SK-N-SH (cell line): ENCODE measurements at regions not wholly inside any gene's neighbourhood (a gene's known extent, or its start where the extent isn't known, plus 50 kb on each side); places are given as distances from the start of the nearest gene placed in this dataset.

ENCODE experiments used
- CTCF ChIP-seq: fragments of 200-600 bp; sonication (generic); IDR thresholded peaks from 2 replicates; pipeline ENCODE4 v1.6.1; 2017; ENCODE audit warnings: antibody characterized with exemption, mild to moderate bottlenecking, moderate library complexity
- ELF1 ChIP-seq: IDR thresholded peaks from 2 replicates; pipeline ENCODE4 v1.4.0; 2012
- NRF1 ChIP-seq: IDR thresholded peaks from 2 replicates; pipeline ENCODE4 v1.6.1; 2012; ENCODE audit warnings: low read depth, mild to moderate bottlenecking, low read length
- PBX3 ChIP-seq: IDR thresholded peaks from 2 replicates; pipeline ENCODE4; 2012
- USF1 ChIP-seq: IDR thresholded peaks from 2 replicates; pipeline ENCODE4 v1.4.0; 2012; ENCODE audit warnings: low read depth, borderline replicate concordance
- YY1 ChIP-seq: IDR thresholded peaks from 2 replicates; pipeline ENCODE4 v1.4.0; 2012; ENCODE audit warnings: low read depth, mild to moderate bottlenecking

DNA sequence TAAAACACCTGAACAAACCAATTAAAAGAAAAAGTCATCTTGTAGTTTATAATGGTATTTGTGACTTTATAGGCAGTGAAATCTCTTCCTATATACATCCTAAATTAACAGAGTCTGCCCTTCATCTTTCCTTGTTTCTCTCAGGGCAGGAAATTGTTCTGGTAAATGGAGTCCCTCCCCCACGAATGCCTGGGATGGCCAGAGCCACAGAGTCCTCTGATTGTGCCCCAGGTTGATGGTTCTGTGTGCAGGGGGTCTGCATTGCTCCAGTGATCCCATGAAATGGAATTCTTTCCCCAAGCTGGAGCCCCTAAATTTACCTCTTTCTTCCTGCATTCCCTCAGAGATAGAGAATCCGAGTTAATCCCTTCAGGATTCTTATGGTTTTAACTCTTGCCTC is 155.5 kb downstream of the MTX2 start:
- TF ChIP-seq ELF1 (no peak), CTCF (no peak), PBX3 (no peak), NRF1 (no peak), USF1 (no peak), YY1 (no peak)
